Osteoblast (primary cell): ENCODE measurements at regions not wholly inside any gene's neighbourhood (a gene's known extent, or its start where the extent isn't known, plus 50 kb on each side); places are given as distances from the start of the nearest gene placed in this dataset.

Source experiments
- DNase-seq: peaks from one replicate; pipeline ENCODE4 v3.0.0; 2011; ENCODE audit warnings: low spot score, mixed read lengths; ENCODE audit not compliant: insufficient read length; ENCODE audit errors: missing footprints
- H2AFZ ChIP-seq: 2 replicates; pipeline ENCODE4 v1.6.0; 2011; ENCODE audit warnings: mild to moderate bottlenecking, low read length
- H3K27ac ChIP-seq: 2 replicates; pipeline ENCODE4 v1.5.1; 2011; ENCODE audit warnings: mild to moderate bottlenecking, low read depth, low read length, moderate library complexity
- H3K27me3 ChIP-seq: 2 replicates; pipeline ENCODE4 v1.6.0; 2012; ENCODE audit warnings: mild to moderate bottlenecking, control low read depth, inconsistent platforms, low read length, moderate library complexity; ENCODE audit not compliant: insufficient read depth
- H3K36me3 ChIP-seq: 2 replicates; pipeline ENCODE4 v1.5.1; 2011; ENCODE audit warnings: mild to moderate bottlenecking, low read length, control low read depth, moderate library complexity; ENCODE audit not compliant: insufficient read depth
- H3K4me1 ChIP-seq: 2 replicates; pipeline ENCODE4 v1.5.1; 2011; ENCODE audit warnings: mild to moderate bottlenecking, low read length, control low read depth, moderate library complexity; ENCODE audit not compliant: insufficient read depth
- H3K4me2 ChIP-seq: 2 replicates; pipeline ENCODE4 v1.6.0; 2011; ENCODE audit warnings: mild to moderate bottlenecking, low read length; ENCODE audit not compliant: insufficient read depth
- H3K4me3 ChIP-seq: fragments of 200-600 bp; sonication (generic); 3 replicates; pipeline ENCODE4 v1.5.1; 2012; ENCODE audit warnings: mild to moderate bottlenecking, low read length, inconsistent platforms; ENCODE audit not compliant: insufficient read depth
- H3K79me2 ChIP-seq: 2 replicates; pipeline ENCODE4 v1.6.0; 2012; ENCODE audit warnings: mild to moderate bottlenecking, low read length, control low read depth, inconsistent platforms; ENCODE audit not compliant: insufficient read depth
- H3K9me3 ChIP-seq: 2 replicates; pipeline ENCODE4 v1.5.1; 2011; ENCODE audit warnings: low read depth, low read length, control low read depth
- H4K20me1 ChIP-seq: 2 replicates; pipeline ENCODE4 v1.6.0; 2012; ENCODE audit warnings: mild to moderate bottlenecking, low read length, control low read depth; ENCODE audit not compliant: insufficient read depth
- CTCF ChIP-seq: IDR thresholded peaks from 2 replicates; pipeline ENCODE4 v1.5.1; 2011; ENCODE audit warnings: mild to moderate bottlenecking, low read depth, low read length, moderate library complexity; ENCODE audit errors: extremely low read depth

GRCh38 chr16:65306300-65306699, 184.4 kb upstream of the CDH11 start:
- Histone ChIP-seq H3K27me3 (no peaks in the 10 kb centered on the region), H3K9me3 (no peaks in the 10 kb centered on the region)

GRCh38 chr16:65305266-65305959, 183.6 kb upstream of the CDH11 start:
- Histone ChIP-seq H4K20me1 (no peaks in the 10 kb centered on the region), H3K79me2 (no peaks in the 10 kb centered on the region), H2AFZ (no peak overlapping the region), H3K27me3 (no peaks in the 10 kb centered on the region), H3K4me1 (peaks cover 7% of the 10 kb centered on the region), H3K36me3 (no peaks in the 10 kb centered on the region), H3K4me2 (no peak overlapping the region), H3K9me3 (no peaks in the 10 kb centered on the region), H3K4me3 (no peak overlapping the region), H3K27ac (no peak overlapping the region)
- no peak for DNase-seq
- TF ChIP-seq CTCF, result no peak

More at GRCh38 chr16:65306300-65306699, 184.4 kb upstream of the CDH11 start:
- H3K4me3 ChIP-seq, result no peak overlapping the region
- DNase-seq, result no peak
- H3K27ac ChIP-seq, result no peak overlapping the region
- H3K79me2 ChIP-seq, result no peaks in the 10 kb centered on the region
- H4K20me1 ChIP-seq, result no peaks in the 10 kb centered on the region
- H3K36me3 ChIP-seq, result no peaks in the 10 kb centered on the region
- H3K4me1 ChIP-seq, result peaks cover 15% of the 10 kb centered on the region
- no peak overlapping the region for H3K4me2 ChIP-seq
- no peak for TF ChIP-seq CTCF
- no peak overlapping the region for H2AFZ ChIP-seq

- Histone ChIP-seq H2AFZ (no peak overlapping the region), H3K27ac (no peak overlapping the region), H3K4me3 (no peak overlapping the region), H3K4me1 (no peaks in the 10 kb centered on the region), H3K9me3 (no peaks in the 10 kb centered on the region), H3K27me3 (no peaks in the 10 kb centered on the region), H3K4me2 (no peak overlapping the region), H4K20me1 (no peaks in the 10 kb centered on the region), H3K79me2 (no peaks in the 10 kb centered on the region), H3K36me3 (no peaks in the 10 kb centered on the region)
- DNase-seq, result no peak
- TF ChIP-seq CTCF, result no peak
Observed at GRCh38 chr16:65301029-65301428, 179.2 kb upstream of the CDH11 start.

- no peaks in the 10 kb centered on the region for H3K36me3 ChIP-seq
- no peaks in the 10 kb centered on the region for H3K9me3 ChIP-seq
- no peak overlapping the region for H3K27ac ChIP-seq
- DNase-seq, result no peak
- H2AFZ ChIP-seq, result no peak overlapping the region
- H3K4me2 ChIP-seq, result no peak overlapping the region
- H3K4me1 ChIP-seq, result no peaks in the 10 kb centered on the region
- H3K4me3 ChIP-seq, result no peak overlapping the region
- TF ChIP-seq CTCF, result no peak
- no peaks in the 10 kb centered on the region for H4K20me1 ChIP-seq
- no peaks in the 10 kb centered on the region for H3K79me2 ChIP-seq
- no peaks in the 10 kb centered on the region for H3K27me3 ChIP-seq
Observed at GRCh38 chr16:65297453-65297852, 175.6 kb upstream of the CDH11 start.
